Osteocyte (in vitro differentiated cells): ENCODE measurements at regions not wholly inside any gene's neighbourhood (a gene's known extent, or its start where the extent isn't known, plus 50 kb on each side); places are given as distances from the start of the nearest gene placed in this dataset.

ENCODE experiments used
- DNase-seq: peaks from one replicate; pipeline ENCODE4 v3.0.0; 2021; ENCODE audit warnings: mixed read lengths; ENCODE audit not compliant: unreplicated experiment; ENCODE audit errors: extremely low spot score
- H3K27ac Mint-ChIP-seq: one replicate; pipeline ENCODE4 v1.8.0; 2021; ENCODE audit warnings: mild to moderate bottlenecking, mixed read lengths; ENCODE audit not compliant: unreplicated experiment
- H3K27me3 Mint-ChIP-seq: one replicate; pipeline ENCODE4 v1.8.0; 2021; ENCODE audit warnings: mixed read lengths; ENCODE audit not compliant: unreplicated experiment
- H3K36me3 Mint-ChIP-seq: one replicate; pipeline ENCODE4 v1.8.0; 2021; ENCODE audit warnings: mixed read lengths; ENCODE audit not compliant: unreplicated experiment
- H3K4me1 Mint-ChIP-seq: one replicate; pipeline ENCODE4 v1.8.0; 2021; ENCODE audit warnings: mixed read lengths; ENCODE audit not compliant: unreplicated experiment
- H3K4me3 Mint-ChIP-seq: one replicate; pipeline ENCODE4 v1.8.0; 2021; ENCODE audit warnings: mild to moderate bottlenecking, moderate library complexity, mixed read lengths; ENCODE audit not compliant: unreplicated experiment
- H3K9me3 Mint-ChIP-seq: one replicate; pipeline ENCODE4 v1.8.0; 2021; ENCODE audit warnings: mixed read lengths; ENCODE audit not compliant: unreplicated experiment
- CTCF ChIP-seq: fragments of 200-600 bp; sonication (generic); IDR thresholded peaks from 2 replicates; pipeline ENCODE4 v1.5.0; 2021; ENCODE audit warnings: antibody characterized with exemption, mild to moderate bottlenecking, moderate library complexity

DNA sequence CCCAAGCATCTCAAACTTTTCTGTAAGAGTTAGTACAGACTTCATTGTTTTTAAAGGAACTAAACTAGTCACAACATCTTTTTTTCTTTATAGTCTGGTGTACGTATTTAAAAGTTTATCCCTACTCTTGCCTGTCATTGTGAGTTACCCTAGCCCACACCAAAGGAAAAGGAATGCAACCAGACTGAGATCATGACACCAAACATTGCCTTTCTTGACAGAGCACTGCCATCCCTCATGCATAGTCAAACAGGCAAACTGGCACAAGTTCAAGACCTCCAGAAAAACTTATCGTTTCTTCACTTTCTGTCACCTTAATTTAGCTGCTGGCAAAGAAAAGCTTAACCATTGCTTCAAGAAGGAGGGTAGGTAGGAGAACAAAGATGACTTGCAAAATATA, 448.4 kb upstream of the MANEA start:
- Mint-ChIP-seq H3K9me3 (no peaks in the 10 kb centered on the region), H3K36me3 (no peaks in the 10 kb centered on the region), H3K4me3 (no peak overlapping the region), H3K4me1 (no peaks in the 10 kb centered on the region), H3K27me3 (peaks cover 16% of the 10 kb centered on the region), H3K27ac (no peak overlapping the region)
- no peak for DNase-seq
- TF ChIP-seq CTCF = no peak

DNA sequence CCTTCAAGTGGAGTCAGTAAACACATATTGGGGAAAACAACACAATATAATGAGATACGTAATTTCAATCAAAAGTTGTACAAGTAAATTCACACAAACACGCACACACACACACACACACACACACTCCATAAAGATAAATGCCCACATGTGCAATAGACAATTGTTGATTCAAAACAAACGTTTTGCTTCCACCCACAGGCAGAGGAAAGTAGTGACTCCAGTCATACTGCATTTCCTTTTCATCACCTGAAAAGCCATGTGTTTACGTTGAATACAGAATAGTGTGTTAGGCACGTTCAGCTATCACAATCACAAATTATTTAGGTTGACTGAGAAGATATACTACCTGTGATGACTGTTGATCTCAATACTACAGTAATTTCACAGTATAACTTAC, 443.8 kb upstream of the MANEA start:
- Mint-ChIP-seq H3K9me3 (no peaks in the 10 kb centered on the region), H3K27me3 (peaks cover 11% of the 10 kb centered on the region), H3K36me3 (no peaks in the 10 kb centered on the region), H3K27ac (no peak overlapping the region), H3K4me1 (no peaks in the 10 kb centered on the region), H3K4me3 (no peak overlapping the region)
- no peak for DNase-seq
- TF ChIP-seq CTCF = no peak

GRCh38 chr6:95135182-95135581, 442.2 kb upstream of the MANEA start:
- Mint-ChIP-seq H3K27ac (no peak overlapping the region), H3K36me3 (no peaks in the 10 kb centered on the region), H3K9me3 (no peaks in the 10 kb centered on the region), H3K27me3 (peaks cover 10% of the 10 kb centered on the region), H3K4me1 (no peaks in the 10 kb centered on the region), H3K4me3 (no peak overlapping the region)
- TF ChIP-seq CTCF = no peak
- DNase-seq = no peak

DNA sequence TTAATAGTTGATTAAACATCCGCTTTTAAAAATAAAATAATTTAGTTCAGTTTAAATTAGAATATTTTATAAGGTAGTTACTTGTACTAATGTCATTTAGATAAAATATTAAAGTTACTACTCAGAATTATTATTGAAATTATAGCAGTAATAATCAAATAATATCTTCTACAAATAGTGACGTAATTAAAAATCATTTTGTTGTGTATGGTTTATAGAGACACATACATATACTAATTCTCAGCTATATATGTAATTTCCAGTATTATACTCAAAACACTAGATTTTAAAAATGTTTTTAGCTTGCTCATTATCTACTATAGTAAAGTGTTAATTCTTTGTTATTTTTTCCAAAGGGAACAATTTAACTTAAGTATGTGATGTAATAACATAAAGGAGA, 435.2 kb upstream of the MANEA start:
- DNase-seq = no peak
- Mint-ChIP-seq H3K4me3 (no peak overlapping the region), H3K4me1 (no peaks in the 10 kb centered on the region), H3K27ac (no peak overlapping the region), H3K27me3 (peaks cover 16% of the 10 kb centered on the region), H3K9me3 (no peaks in the 10 kb centered on the region), H3K36me3 (no peaks in the 10 kb centered on the region)
- TF ChIP-seq CTCF = no peak

DNA sequence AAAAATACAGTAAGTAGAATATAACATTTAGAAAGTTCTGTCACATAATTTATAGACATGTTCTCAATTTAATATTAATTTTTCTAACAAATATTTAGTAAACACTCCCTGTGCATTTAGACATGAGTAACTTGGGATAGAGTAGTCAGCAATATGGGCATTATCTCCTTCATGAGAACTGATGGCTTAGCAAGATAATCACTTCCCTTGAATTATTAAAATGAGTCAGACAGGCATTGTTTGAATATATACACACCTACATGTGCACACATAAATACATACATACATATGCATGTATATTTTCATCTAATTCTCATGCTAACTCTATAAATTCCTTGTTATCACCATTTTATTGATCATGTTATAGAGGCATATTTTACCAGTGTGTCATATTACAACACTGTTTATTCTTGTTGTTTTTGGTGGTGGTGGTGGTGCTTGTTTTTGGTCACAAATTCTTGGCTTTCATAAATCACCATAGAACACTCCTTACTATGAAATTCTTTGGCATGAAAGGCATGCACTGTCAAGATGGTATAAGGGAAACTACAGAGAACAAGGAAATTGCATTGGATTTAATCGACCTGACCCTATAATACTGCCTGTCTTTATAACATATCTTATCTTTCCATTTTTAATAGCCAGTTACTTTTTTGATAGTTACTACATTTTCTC, 434.5 kb upstream of the MANEA start:
- no peak overlapping the region for H3K4me3 Mint-ChIP-seq
- peaks cover 16% of the 10 kb centered on the region for H3K27me3 Mint-ChIP-seq
- no peak for TF ChIP-seq CTCF
- no peaks in the 10 kb centered on the region for H3K4me1 Mint-ChIP-seq
- H3K9me3 Mint-ChIP-seq = no peaks in the 10 kb centered on the region
- H3K36me3 Mint-ChIP-seq = no peaks in the 10 kb centered on the region
- no peak for DNase-seq
- no peak overlapping the region for H3K27ac Mint-ChIP-seq
